Activated CD8-positive, alpha-beta memory T cell treated with anti-CD3 and anti-CD28 coated beads, Interleukin-2, amount 10 ng/mL, durations not matched to agents 7 days and 5 days (primary cell): ENCODE measurements at regions not wholly inside any gene's neighbourhood (a gene's known extent, or its start where the extent isn't known, plus 50 kb on each side); places are given as distances from the start of the nearest gene placed in this dataset.

ENCODE experiments used
- ATAC-seq: fragments of 150-1000 bp; cut with Tn5 transposase; one replicate; pipeline ENCODE4 v1.10.0; 2021; ENCODE audit warnings: moderate library complexity
- CTCF ChIA-PET: fragments of 350-600 bp; sonication (Branson Sonifier 250); formaldehyde crosslinking; loops from one replicate; lab custom pipeline; 2021; ENCODE audit warnings: antibody characterized with exemption; lab: Charles Lee
- DNase-seq: peaks from one replicate; pipeline ENCODE4 v3.0.0-alpha.2; 2020
- H3K27ac Mint-ChIP-seq: one replicate; pipeline ENCODE4 v1.8.0; 2021; ENCODE audit warnings: mild to moderate bottlenecking, mixed read lengths
- H3K27me3 Mint-ChIP-seq: one replicate; pipeline ENCODE4 v1.8.0; 2021; ENCODE audit warnings: mixed read lengths
- H3K36me3 Mint-ChIP-seq: one replicate; pipeline ENCODE4 v1.8.0; 2021; ENCODE audit warnings: mild to moderate bottlenecking, mixed read lengths
- H3K4me1 Mint-ChIP-seq: one replicate; pipeline ENCODE4 v1.8.0; 2021; ENCODE audit warnings: mixed read lengths
- H3K4me3 Mint-ChIP-seq: one replicate; pipeline ENCODE4 v1.8.0; 2021; ENCODE audit warnings: mild to moderate bottlenecking, moderate library complexity, mixed read lengths
- H3K9me3 Mint-ChIP-seq: one replicate; pipeline ENCODE4 v1.8.0; 2022; ENCODE audit warnings: low read depth, mixed read lengths

- no peak overlapping the region for H3K4me3 Mint-ChIP-seq
- no peak overlapping the region for H3K27ac Mint-ChIP-seq
- no peak for ATAC-seq
- DNase-seq = no peak
- peaks cover 3% of the 10 kb centered on the region for H3K9me3 Mint-ChIP-seq
- no peaks in the 10 kb centered on the region for H3K4me1 Mint-ChIP-seq
- no peaks in the 10 kb centered on the region for H3K27me3 Mint-ChIP-seq
- H3K36me3 Mint-ChIP-seq = no peaks in the 10 kb centered on the region
- CTCF ChIA-PET = no interaction called here
Observed at GRCh38 chr10:58885146-58885545, 291.3 kb upstream of the PHYHIPL start.

GRCh38 chr10:58885686-58886345, 290.6 kb upstream of the PHYHIPL start:
- Mint-ChIP-seq H3K4me3 (no peak overlapping the region), H3K27me3 (no peaks in the 10 kb centered on the region), H3K4me1 (no peaks in the 10 kb centered on the region), H3K9me3 (peaks cover under 1% of the 10 kb centered on the region), H3K27ac (no peak overlapping the region), H3K36me3 (no peaks in the 10 kb centered on the region)
- DNase-seq = no peak
- no peak for ATAC-seq
- CTCF ChIA-PET = no interaction called here

- ATAC-seq (no peak), DNase-seq (no peak)
- no peaks in the 10 kb centered on the region for H3K9me3 Mint-ChIP-seq
- no peaks in the 10 kb centered on the region for H3K36me3 Mint-ChIP-seq
- H3K27me3 Mint-ChIP-seq = no peaks in the 10 kb centered on the region
- CTCF ChIA-PET = no interaction called here
- no peak overlapping the region for H3K4me3 Mint-ChIP-seq
- H3K27ac Mint-ChIP-seq = no peak overlapping the region
- no peaks in the 10 kb centered on the region for H3K4me1 Mint-ChIP-seq
Observed at GRCh38 chr10:58886406-58886805, 290.0 kb upstream of the PHYHIPL start.

GRCh38 chr10:58887474-58887873, 289.0 kb upstream of the PHYHIPL start:
- no peaks in the 10 kb centered on the region for H3K36me3 Mint-ChIP-seq
- H3K27ac Mint-ChIP-seq = no peak overlapping the region
- H3K4me3 Mint-ChIP-seq = no peak overlapping the region
- CTCF ChIA-PET = no interaction called here
- DNase-seq = no peak
- H3K27me3 Mint-ChIP-seq = no peaks in the 10 kb centered on the region
- no peaks in the 10 kb centered on the region for H3K4me1 Mint-ChIP-seq
- ATAC-seq = no peak
- no peaks in the 10 kb centered on the region for H3K9me3 Mint-ChIP-seq

- Mint-ChIP-seq H3K4me3 (no peak overlapping the region), H3K4me1 (no peaks in the 10 kb centered on the region), H3K36me3 (no peaks in the 10 kb centered on the region), H3K9me3 (no peaks in the 10 kb centered on the region), H3K27ac (no peak overlapping the region), H3K27me3 (no peaks in the 10 kb centered on the region)
- ATAC-seq (no peak), DNase-seq (no peak)
- CTCF ChIA-PET = no interaction called here
Observed at GRCh38 chr10:58888957-58889356, 287.5 kb upstream of the PHYHIPL start.

GRCh38 chr10:58892031-58892531, 284.4 kb upstream of the PHYHIPL start:
- H3K4me3 Mint-ChIP-seq = no peak overlapping the region
- CTCF ChIA-PET = no interaction called here
- H3K27ac Mint-ChIP-seq = no peak overlapping the region
- no peaks in the 10 kb centered on the region for H3K9me3 Mint-ChIP-seq
- ATAC-seq (no peak), DNase-seq (no peak)
- no peaks in the 10 kb centered on the region for H3K4me1 Mint-ChIP-seq
- no peaks in the 10 kb centered on the region for H3K36me3 Mint-ChIP-seq
- H3K27me3 Mint-ChIP-seq = no peaks in the 10 kb centered on the region

GRCh38 chr10:58894929-58895328, 281.5 kb upstream of the PHYHIPL start:
- no peaks in the 10 kb centered on the region for H3K27me3 Mint-ChIP-seq
- H3K4me3 Mint-ChIP-seq = no peak overlapping the region
- no peaks in the 10 kb centered on the region for H3K36me3 Mint-ChIP-seq
- ATAC-seq (no peak), DNase-seq (no peak)
- H3K9me3 Mint-ChIP-seq = no peaks in the 10 kb centered on the region
- CTCF ChIA-PET = no interaction called here
- no peak overlapping the region for H3K27ac Mint-ChIP-seq
- H3K4me1 Mint-ChIP-seq = no peaks in the 10 kb centered on the region

- no peak for ATAC-seq
- Mint-ChIP-seq H3K9me3 (no peaks in the 10 kb centered on the region), H3K4me3 (no peak overlapping the region), H3K27me3 (no peaks in the 10 kb centered on the region), H3K4me1 (no peaks in the 10 kb centered on the region), H3K27ac (no peak overlapping the region), H3K36me3 (no peaks in the 10 kb centered on the region)
- no peak for DNase-seq
- CTCF ChIA-PET = no interaction called here
Observed at GRCh38 chr10:58896229-58896628, 280.2 kb upstream of the PHYHIPL start.

- Mint-ChIP-seq H3K27me3 (no peaks in the 10 kb centered on the region), H3K36me3 (no peaks in the 10 kb centered on the region), H3K4me3 (no peak overlapping the region), H3K4me1 (no peaks in the 10 kb centered on the region), H3K27ac (no peak overlapping the region), H3K9me3 (no peaks in the 10 kb centered on the region)
- ATAC-seq (no peak), DNase-seq (no peak)
- CTCF ChIA-PET = no interaction called here
Observed at GRCh38 chr10:58897236-58897635, 279.2 kb upstream of the PHYHIPL start.

GRCh38 chr10:58897708-58898107, 278.7 kb upstream of the PHYHIPL start:
- no peaks in the 10 kb centered on the region for H3K27me3 Mint-ChIP-seq
- no peak overlapping the region for H3K27ac Mint-ChIP-seq
- no peaks in the 10 kb centered on the region for H3K36me3 Mint-ChIP-seq
- H3K4me1 Mint-ChIP-seq = no peaks in the 10 kb centered on the region
- CTCF ChIA-PET = no interaction called here
- H3K4me3 Mint-ChIP-seq = no peak overlapping the region
- no peaks in the 10 kb centered on the region for H3K9me3 Mint-ChIP-seq
- no peak for DNase-seq
- no peak for ATAC-seq

- Mint-ChIP-seq H3K36me3 (no peaks in the 10 kb centered on the region), H3K27ac (no peak overlapping the region), H3K4me3 (no peak overlapping the region), H3K27me3 (no peaks in the 10 kb centered on the region), H3K9me3 (no peaks in the 10 kb centered on the region), H3K4me1 (no peaks in the 10 kb centered on the region)
- DNase-seq = no peak
- CTCF ChIA-PET = no interaction called here
- ATAC-seq = no peak
Observed at GRCh38 chr10:58898854-58899573, 277.4 kb upstream of the PHYHIPL start.

- DNase-seq (no peak), ATAC-seq (no peak)
- Mint-ChIP-seq H3K4me3 (no peak overlapping the region), H3K36me3 (no peaks in the 10 kb centered on the region), H3K4me1 (no peaks in the 10 kb centered on the region), H3K9me3 (no peaks in the 10 kb centered on the region), H3K27ac (no peak overlapping the region), H3K27me3 (no peaks in the 10 kb centered on the region)
- CTCF ChIA-PET = no interaction called here
Observed at GRCh38 chr10:58901092-58901646, 275.3 kb upstream of the PHYHIPL start.

- H3K4me3 Mint-ChIP-seq = no peak overlapping the region
- DNase-seq = no peak
- H3K4me1 Mint-ChIP-seq = no peaks in the 10 kb centered on the region
- no peaks in the 10 kb centered on the region for H3K9me3 Mint-ChIP-seq
- H3K27me3 Mint-ChIP-seq = no peaks in the 10 kb centered on the region
- no peaks in the 10 kb centered on the region for H3K36me3 Mint-ChIP-seq
- CTCF ChIA-PET = no interaction called here
- no peak overlapping the region for H3K27ac Mint-ChIP-seq
- no peak for ATAC-seq
Observed at GRCh38 chr10:58903071-58903470, 273.4 kb upstream of the PHYHIPL start.

- no peak for ATAC-seq
- Mint-ChIP-seq H3K9me3 (no peaks in the 10 kb centered on the region), H3K27me3 (no peaks in the 10 kb centered on the region), H3K27ac (no peak overlapping the region), H3K4me1 (no peaks in the 10 kb centered on the region), H3K4me3 (no peak overlapping the region), H3K36me3 (no peaks in the 10 kb centered on the region)
- CTCF ChIA-PET = no interaction called here
- DNase-seq = no peak
Observed at GRCh38 chr10:58909881-58910280, 266.6 kb upstream of the PHYHIPL start.
